Smooth muscle cell (in vitro differentiated cells): ENCODE measurements at regions not wholly inside any gene's neighbourhood (a gene's known extent, or its start where the extent isn't known, plus 50 kb on each side); places are given as distances from the start of the nearest gene placed in this dataset.

Experiments used
- DNase-seq: peaks from one replicate; lab custom pipeline; 2025; ENCODE audit not compliant: unreplicated experiment; lab: John Stamatoyannopoulos, UW
- H2AFZ ChIP-seq: fragments of 200-600 bp; sonication (generic); 2 replicates; pipeline ENCODE4 v1.6.0; 2016; ENCODE audit warnings: antibody characterized with exemption, low read depth, mild to moderate bottlenecking
- H3F3A ChIP-seq: fragments of 200-600 bp; sonication (generic); 2 replicates; pipeline ENCODE4 v1.6.0; 2017; ENCODE audit warnings: antibody characterized with exemption, low read depth
- H3K27ac ChIP-seq: fragments of 200-600 bp; sonication (generic); 2 replicates; pipeline ENCODE4 v1.5.1; 2016; ENCODE audit warnings: low read depth, mild to moderate bottlenecking
- H3K27me3 ChIP-seq: fragments of 200-600 bp; sonication (generic); 2 replicates; pipeline ENCODE4 v1.6.1; 2016; ENCODE audit warnings: low read depth, mild to moderate bottlenecking
- H3K36me3 ChIP-seq: fragments of 200-600 bp; sonication (generic); 2 replicates; pipeline ENCODE4 v1.5.1; 2016; ENCODE audit warnings: low read depth
- H3K4me1 ChIP-seq: fragments of 200-600 bp; sonication (generic); 2 replicates; pipeline ENCODE4 v1.5.1; 2016; ENCODE audit warnings: low read depth
- H3K4me2 ChIP-seq: fragments of 200-600 bp; sonication (generic); 2 replicates; pipeline ENCODE4 v1.6.0; 2016; ENCODE audit warnings: mild to moderate bottlenecking
- H3K4me3 ChIP-seq: fragments of 200-600 bp; sonication (generic); 2 replicates; pipeline ENCODE4 v1.5.1; 2016; ENCODE audit warnings: mild to moderate bottlenecking
- H3K79me2 ChIP-seq: fragments of 200-600 bp; sonication (generic); 2 replicates; pipeline ENCODE4 v1.6.0; 2016; ENCODE audit warnings: low read depth, mild to moderate bottlenecking
- H3K9ac ChIP-seq: fragments of 200-600 bp; sonication (generic); 2 replicates; pipeline ENCODE4 v1.6.0; 2016; ENCODE audit warnings: low read depth
- H3K9me3 ChIP-seq: fragments of 200-600 bp; sonication (generic); replicated peaks from 2 replicates; pipeline ENCODE4 v1.5.1; 2016; ENCODE audit warnings: low read depth
- H4K20me1 ChIP-seq: fragments of 200-600 bp; sonication (generic); 2 replicates; pipeline ENCODE4 v1.6.0; 2016; ENCODE audit warnings: low read depth
- WGBS: methylation state at CpG from one replicate; pipeline ENCODE4 v1.1.7; 2016; ENCODE audit warnings: low lambda C conversion rate; 5-methylcytosine and 5-hydroxymethylcytosine counted together
- TF ChIP-seq, protein P1 (sequence below): fragments of 200-600 bp; sonication (generic); IDR thresholded peaks from 2 replicates; pipeline ENCODE4 v1.5.1; 2017; ENCODE audit warnings: borderline replicate concordance, mild to moderate bottlenecking, antibody characterized with exemption; ENCODE audit not compliant: insufficient read depth, poor library complexity, severe bottlenecking

DNA sequence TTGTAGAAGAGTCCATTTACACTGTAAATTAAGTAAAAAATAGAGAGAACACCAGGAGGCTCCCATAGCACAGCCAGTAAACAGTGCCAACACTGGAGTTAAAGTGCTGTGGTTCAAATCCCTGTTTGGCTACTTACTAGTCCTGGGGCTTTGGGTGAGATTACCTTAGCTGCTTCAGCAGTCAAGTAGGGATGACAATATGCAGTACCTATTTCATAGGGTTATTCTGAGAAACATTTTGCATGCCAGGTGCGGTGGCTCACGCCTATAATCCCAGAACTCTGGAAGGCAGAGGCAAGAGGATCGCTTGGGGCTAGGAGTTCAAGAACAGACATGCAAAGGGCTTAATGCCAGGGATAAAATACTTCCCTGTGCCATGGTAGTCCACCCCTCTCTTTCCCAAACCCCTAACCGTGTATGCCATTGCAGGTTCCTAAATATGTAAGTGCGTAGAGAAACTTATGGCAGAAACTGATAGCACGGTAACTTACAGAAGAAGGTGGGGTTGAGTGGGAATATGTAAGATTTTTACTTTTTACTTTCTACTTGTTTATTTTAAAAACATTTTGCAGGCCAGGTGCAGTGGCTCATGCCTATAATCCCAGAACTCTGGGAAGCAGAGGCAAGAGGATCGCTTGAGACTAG is 86.4 kb upstream of the PICALM start:
- Histone ChIP-seq H2AFZ (no peak overlapping the region), H3K9me3 (no peaks in the 10 kb centered on the region), H3F3A (peaks cover 6% of the 10 kb centered on the region), H3K79me2 (no peaks in the 10 kb centered on the region), H3K27me3 (no peaks in the 10 kb centered on the region), H4K20me1 (no peaks in the 10 kb centered on the region), H3K4me2 (no peak overlapping the region), H3K36me3 (no peaks in the 10 kb centered on the region), H3K4me1 (peaks cover 12% of the 10 kb centered on the region), H3K4me3 (no peak overlapping the region), H3K9ac (no peak overlapping the region), H3K27ac (no peak overlapping the region)
- WGBS: 92% methylated on average over 7 of the region's 7 CpGs
- DNase-seq: no peak
- TF ChIP-seq, protein P1, sequence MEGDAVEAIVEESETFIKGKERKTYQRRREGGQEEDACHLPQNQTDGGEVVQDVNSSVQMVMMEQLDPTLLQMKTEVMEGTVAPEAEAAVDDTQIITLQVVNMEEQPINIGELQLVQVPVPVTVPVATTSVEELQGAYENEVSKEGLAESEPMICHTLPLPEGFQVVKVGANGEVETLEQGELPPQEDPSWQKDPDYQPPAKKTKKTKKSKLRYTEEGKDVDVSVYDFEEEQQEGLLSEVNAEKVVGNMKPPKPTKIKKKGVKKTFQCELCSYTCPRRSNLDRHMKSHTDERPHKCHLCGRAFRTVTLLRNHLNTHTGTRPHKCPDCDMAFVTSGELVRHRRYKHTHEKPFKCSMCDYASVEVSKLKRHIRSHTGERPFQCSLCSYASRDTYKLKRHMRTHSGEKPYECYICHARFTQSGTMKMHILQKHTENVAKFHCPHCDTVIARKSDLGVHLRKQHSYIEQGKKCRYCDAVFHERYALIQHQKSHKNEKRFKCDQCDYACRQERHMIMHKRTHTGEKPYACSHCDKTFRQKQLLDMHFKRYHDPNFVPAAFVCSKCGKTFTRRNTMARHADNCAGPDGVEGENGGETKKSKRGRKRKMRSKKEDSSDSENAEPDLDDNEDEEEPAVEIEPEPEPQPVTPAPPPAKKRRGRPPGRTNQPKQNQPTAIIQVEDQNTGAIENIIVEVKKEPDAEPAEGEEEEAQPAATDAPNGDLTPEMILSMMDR: no peak

- no peaks in the 10 kb centered on the region for H4K20me1 ChIP-seq
- H3K9me3 ChIP-seq: no peaks in the 10 kb centered on the region
- DNase-seq: no peak
- no peaks in the 10 kb centered on the region for H3K27me3 ChIP-seq
- no peak overlapping the region for H3K4me3 ChIP-seq
- peaks cover 9% of the 10 kb centered on the region for H3F3A ChIP-seq
- H3K4me1 ChIP-seq: peaks cover 12% of the 10 kb centered on the region
- no peak overlapping the region for H3K9ac ChIP-seq
- TF ChIP-seq, protein P1: no peak
- H3K79me2 ChIP-seq: no peaks in the 10 kb centered on the region
- H3K4me2 ChIP-seq: no peak overlapping the region
- H2AFZ ChIP-seq: no peak overlapping the region
- no peak overlapping the region for H3K27ac ChIP-seq
- H3K36me3 ChIP-seq: no peaks in the 10 kb centered on the region
- WGBS: 90% methylated on average over 1 of the region's 1 CpG
Measured at GRCh38 chr11:86153439-86153838, 84.6 kb upstream of the PICALM start.

DNA sequence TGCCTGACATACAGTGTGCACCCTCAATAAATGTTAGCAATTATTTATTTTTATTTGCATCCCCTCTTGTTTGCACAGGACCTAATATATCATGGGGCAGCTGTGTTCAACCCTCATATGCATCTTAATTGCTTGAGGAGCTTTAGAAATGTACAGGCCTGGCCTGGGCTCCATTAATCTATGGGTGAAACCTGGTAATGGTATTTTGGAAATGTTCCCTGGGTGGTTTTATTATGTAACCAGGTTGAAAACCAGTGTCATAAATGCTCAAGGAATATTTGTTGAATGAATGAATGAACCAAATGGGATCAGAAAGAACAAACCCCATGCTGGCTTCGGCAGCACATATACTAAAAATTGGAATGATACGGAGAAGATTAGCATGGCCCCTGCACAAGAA is 84.0 kb upstream of the PICALM start:
- H3F3A ChIP-seq: peaks cover 9% of the 10 kb centered on the region
- no peak for DNase-seq
- no peak overlapping the region for H3K4me2 ChIP-seq
- no peaks in the 10 kb centered on the region for H3K36me3 ChIP-seq
- H3K27ac ChIP-seq: no peak overlapping the region
- no peaks in the 10 kb centered on the region for H3K27me3 ChIP-seq
- no peak overlapping the region for H3K4me3 ChIP-seq
- no peak overlapping the region for H2AFZ ChIP-seq
- TF ChIP-seq, protein P1: no peak
- H3K9ac ChIP-seq: no peak overlapping the region
- 96% methylated on average over 2 of the region's 2 CpGs for WGBS
- H3K79me2 ChIP-seq: no peaks in the 10 kb centered on the region
- H4K20me1 ChIP-seq: no peaks in the 10 kb centered on the region
- peaks cover 12% of the 10 kb centered on the region for H3K4me1 ChIP-seq
- H3K9me3 ChIP-seq: no peaks in the 10 kb centered on the region
